ENCODE measurements at regions not wholly inside any gene's neighbourhood (a gene's known extent, or its start where the extent isn't known, plus 50 kb on each side); places are given as distances from the start of the nearest gene placed in this dataset.
A peak's percentile ranks its signal among the peaks of the same experiment; 100 is the strongest.

GRCh38 chr10:28975891-28976531 is 298.7 kb downstream of the BAMBI start:
- H3K27ac Mint-ChIP-seq: no peak overlapping the region
- H3K27me3 Mint-ChIP-seq: peaks cover 4% of the 10 kb centered on the region
- no peak for DNase-seq
- peaks cover 2% of the 10 kb centered on the region for H3K9me3 Mint-ChIP-seq
- no peaks in the 10 kb centered on the region for H3K4me1 Mint-ChIP-seq
- no peak overlapping the region for H3K4me3 Mint-ChIP-seq
- no peaks in the 10 kb centered on the region for H3K36me3 Mint-ChIP-seq

- Mint-ChIP-seq H3K27me3 (peaks cover 4% of the 10 kb centered on the region), H3K27ac (no peak overlapping the region), H3K9me3 (peaks cover 2% of the 10 kb centered on the region), H3K36me3 (no peaks in the 10 kb centered on the region), H3K4me1 (no peaks in the 10 kb centered on the region), H3K4me3 (no peak overlapping the region)
- DNase-seq: no peak
Measured at GRCh38 chr10:28977518-28977917, 300.2 kb downstream of the BAMBI start.

GRCh38 chr10:28980264-28980663 is 302.9 kb downstream of the BAMBI start:
- Mint-ChIP-seq H3K36me3 (no peaks in the 10 kb centered on the region), H3K4me1 (no peaks in the 10 kb centered on the region), H3K4me3 (no peak overlapping the region), H3K27me3 (peaks cover 5% of the 10 kb centered on the region), H3K9me3 (peaks cover 2% of the 10 kb centered on the region), H3K27ac (no peak overlapping the region)
- DNase-seq: no peak

GRCh38 chr10:28981007-28981406 is 303.7 kb downstream of the BAMBI start:
- Mint-ChIP-seq H3K27ac (no peak overlapping the region), H3K27me3 (peaks cover 5% of the 10 kb centered on the region), H3K36me3 (no peaks in the 10 kb centered on the region), H3K9me3 (peaks cover 2% of the 10 kb centered on the region), H3K4me3 (no peak overlapping the region), H3K4me1 (no peaks in the 10 kb centered on the region)
- DNase-seq: no peak

GRCh38 chr10:28982974-28983373 is 305.7 kb downstream of the BAMBI start:
- H3K4me3 Mint-ChIP-seq: no peak overlapping the region
- H3K27me3 Mint-ChIP-seq: peaks cover 17% of the 10 kb centered on the region
- no peak for DNase-seq
- no peak overlapping the region for H3K27ac Mint-ChIP-seq
- H3K4me1 Mint-ChIP-seq: no peaks in the 10 kb centered on the region
- no peaks in the 10 kb centered on the region for H3K9me3 Mint-ChIP-seq
- H3K36me3 Mint-ChIP-seq: no peaks in the 10 kb centered on the region

- Mint-ChIP-seq H3K9me3 (no peaks in the 10 kb centered on the region), H3K4me3 (no peak overlapping the region), H3K4me1 (no peaks in the 10 kb centered on the region), H3K36me3 (no peaks in the 10 kb centered on the region), H3K27ac (no peak overlapping the region), H3K27me3 (peaks cover 20% of the 10 kb centered on the region)
- no peak for DNase-seq
Measured at GRCh38 chr10:28983799-28984198, 305.1 kb upstream of the LYZL1 start.

- Mint-ChIP-seq H3K9me3 (no peaks in the 10 kb centered on the region), H3K4me3 (no peak overlapping the region), H3K27me3 (peaks cover 25% of the 10 kb centered on the region), H3K27ac (no peak overlapping the region), H3K36me3 (no peaks in the 10 kb centered on the region), H3K4me1 (no peaks in the 10 kb centered on the region)
- no peak for DNase-seq
Measured at GRCh38 chr10:28984431-28984830, 304.4 kb upstream of the LYZL1 start.

- H3K4me3 Mint-ChIP-seq: no peak overlapping the region
- H3K27ac Mint-ChIP-seq: no peak overlapping the region
- no peak for DNase-seq
Measured at GRCh38 chr10:28985137-28985885, 303.6 kb upstream of the LYZL1 start.

GRCh38 chr10:28986117-28986792 is 302.6 kb upstream of the LYZL1 start:
- no peak overlapping the region for H3K4me3 Mint-ChIP-seq
- no peaks in the 10 kb centered on the region for H3K36me3 Mint-ChIP-seq
- H3K4me1 Mint-ChIP-seq: no peaks in the 10 kb centered on the region
- H3K27ac Mint-ChIP-seq: no peak overlapping the region
- H3K9me3 Mint-ChIP-seq: no peaks in the 10 kb centered on the region
- H3K27me3 Mint-ChIP-seq: peaks cover 26% of the 10 kb centered on the region
- no peak for DNase-seq

More at GRCh38 chr10:28985137-28985885, 303.6 kb upstream of the LYZL1 start:
- no peaks in the 10 kb centered on the region for H3K9me3 Mint-ChIP-seq
- H3K27me3 Mint-ChIP-seq: peaks cover 26% of the 10 kb centered on the region
- H3K36me3 Mint-ChIP-seq: no peaks in the 10 kb centered on the region
- no peaks in the 10 kb centered on the region for H3K4me1 Mint-ChIP-seq

- Mint-ChIP-seq H3K9me3 (no peaks in the 10 kb centered on the region), H3K4me1 (no peaks in the 10 kb centered on the region), H3K27ac (no peak overlapping the region), H3K36me3 (no peaks in the 10 kb centered on the region), H3K4me3 (no peak overlapping the region), H3K27me3 (peaks cover 26% of the 10 kb centered on the region)
- no peak for DNase-seq
Measured at GRCh38 chr10:28986856-28987255, 302.0 kb upstream of the LYZL1 start.

- no peaks in the 10 kb centered on the region for H3K9me3 Mint-ChIP-seq
- H3K27me3 Mint-ChIP-seq: peaks cover 29% of the 10 kb centered on the region
- H3K27ac Mint-ChIP-seq: no peak overlapping the region
- no peaks in the 10 kb centered on the region for H3K4me1 Mint-ChIP-seq
- DNase-seq: no peak
- H3K36me3 Mint-ChIP-seq: no peaks in the 10 kb centered on the region
- H3K4me3 Mint-ChIP-seq: no peak overlapping the region
Measured at GRCh38 chr10:28987555-28988320, 301.1 kb upstream of the LYZL1 start.

- no peak for DNase-seq
- Mint-ChIP-seq H3K36me3 (no peaks in the 10 kb centered on the region), H3K4me1 (no peaks in the 10 kb centered on the region), H3K27me3 (peaks cover 34% of the 10 kb centered on the region), H3K4me3 (no peak overlapping the region), H3K9me3 (no peaks in the 10 kb centered on the region), H3K27ac (no peak overlapping the region)
Measured at GRCh38 chr10:28988980-28989379, 299.9 kb upstream of the LYZL1 start.

- peak; percentile 38 for DNase-seq
- H3K36me3 Mint-ChIP-seq: no peaks in the 10 kb centered on the region
- H3K4me1 Mint-ChIP-seq: peaks cover 1% of the 10 kb centered on the region
- H3K9me3 Mint-ChIP-seq: no peaks in the 10 kb centered on the region
- H3K27me3 Mint-ChIP-seq: peaks cover 37% of the 10 kb centered on the region
- no peak overlapping the region for H3K4me3 Mint-ChIP-seq
- H3K27ac Mint-ChIP-seq: no peak overlapping the region
Measured at GRCh38 chr10:28991333-28992270, 297.3 kb upstream of the LYZL1 start.

GRCh38 chr10:28993056-28993455 is 295.8 kb upstream of the LYZL1 start:
- Mint-ChIP-seq H3K4me1 (peaks cover 1% of the 10 kb centered on the region), H3K27me3 (peaks cover 28% of the 10 kb centered on the region), H3K9me3 (no peaks in the 10 kb centered on the region), H3K27ac (no peak overlapping the region), H3K4me3 (no peak overlapping the region), H3K36me3 (no peaks in the 10 kb centered on the region)
- no peak for DNase-seq
